Fibroblast of skin of right quadriceps (primary cell): ENCODE measurements at regions not wholly inside any gene's neighbourhood (a gene's known extent, or its start where the extent isn't known, plus 50 kb on each side); places are given as distances from the start of the nearest gene placed in this dataset.

Experiments
- DNase-seq: peaks from one replicate; pipeline ENCODE4 v3.0.0-alpha.2; 2013

- no peak for DNase-seq
Measured at GRCh38 chr5:6193310-6193709, 185.0 kb downstream of the MED10 start.

GRCh38 chr5:6190838-6191237 lies 187.5 kb downstream of the MED10 start:
- DNase-seq = no peak

- DNase-seq = no peak
Measured at GRCh38 chr5:6188976-6189375, 189.4 kb downstream of the MED10 start.

GRCh38 chr5:6188344-6188743 lies 190.0 kb downstream of the MED10 start:
- no peak for DNase-seq

- DNase-seq = no peak
Measured at GRCh38 chr5:6187501-6187900, 190.8 kb downstream of the MED10 start.

GRCh38 chr5:6185574-6185973 lies 192.8 kb downstream of the MED10 start:
- DNase-seq = no peak

- DNase-seq = no peak
Measured at GRCh38 chr5:6184481-6184880, 193.9 kb downstream of the MED10 start.

GRCh38 chr5:6183391-6184390 lies 194.7 kb downstream of the MED10 start:
- no peak for DNase-seq

- DNase-seq = no peak
Measured at GRCh38 chr5:6182271-6182815, 196.0 kb downstream of the MED10 start.

GRCh38 chr5:6181871-6182270 lies 196.5 kb downstream of the MED10 start:
- DNase-seq = no peak

GRCh38 chr5:6181147-6181729 lies 197.1 kb downstream of the MED10 start:
- no peak for DNase-seq

- no peak for DNase-seq
Measured at GRCh38 chr5:6180231-6180872, 198.0 kb downstream of the MED10 start.

GRCh38 chr5:6178846-6179532 lies 199.4 kb downstream of the MED10 start:
- DNase-seq = no peak

- DNase-seq = no peak
Measured at GRCh38 chr5:6177926-6178325, 200.4 kb downstream of the MED10 start.

- DNase-seq = no peak
Measured at GRCh38 chr5:6176102-6176693, 202.1 kb downstream of the MED10 start.

- DNase-seq = no peak
Measured at GRCh38 chr5:6175172-6175854, 203.0 kb downstream of the MED10 start.

GRCh38 chr5:6169660-6170059 lies 208.7 kb downstream of the MED10 start:
- no peak for DNase-seq

- no peak for DNase-seq
Measured at GRCh38 chr5:6166698-6167394, 211.5 kb downstream of the MED10 start.

- no peak for DNase-seq
Measured at GRCh38 chr5:6163913-6164312, 214.4 kb downstream of the MED10 start.

- DNase-seq = peak; percentile 5
Measured at GRCh38 chr5:6162175-6162574, 216.2 kb downstream of the MED10 start.

GRCh38 chr5:6161257-6161656 lies 217.1 kb downstream of the MED10 start:
- DNase-seq = no peak
